Inflammatory macrophage treated with lipopolysaccharide for 4 hours (primary cell): ENCODE measurements at regions not wholly inside any gene's neighbourhood (a gene's known extent, or its start where the extent isn't known, plus 50 kb on each side); places are given as distances from the start of the nearest gene placed in this dataset.

Source experiments
- DNase-seq: peaks from one replicate; pipeline ENCODE4 v3.0.0-alpha.2; 2020

- DNase-seq, result no peak
These were observed 211.4 kb upstream of the PARD3B start for GRCh38 chr2:204333861-204334260.

DNA sequence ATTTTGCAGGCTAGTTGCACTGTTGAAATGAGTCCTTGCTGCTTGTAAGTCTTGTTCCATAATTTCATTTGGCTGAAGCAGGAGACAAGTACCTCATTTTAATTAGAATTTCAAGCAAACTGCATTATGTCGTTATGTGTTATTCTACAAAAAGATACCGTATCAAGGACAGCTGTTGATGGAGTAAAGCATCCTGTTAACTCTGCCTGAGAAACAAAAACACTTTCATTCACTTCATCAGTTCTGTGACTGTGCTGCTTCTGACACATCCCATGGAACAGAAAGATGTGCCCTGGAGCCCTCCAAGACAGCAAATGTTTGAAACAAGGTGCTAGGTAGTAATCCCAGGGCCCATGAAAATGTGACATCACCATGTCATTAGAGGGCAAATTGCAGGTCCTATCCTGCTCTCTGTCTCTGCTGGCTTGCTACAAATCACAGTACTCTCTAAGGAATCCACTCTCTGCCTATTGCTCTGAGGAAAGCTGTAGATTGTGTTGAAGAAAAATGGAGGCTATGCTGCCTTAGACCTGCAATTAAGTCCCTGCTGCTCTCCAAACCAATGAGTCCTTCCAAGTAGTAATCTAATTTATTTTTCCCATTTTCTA is 209.7 kb upstream of the PARD3B start:
- DNase-seq, result no peak

GRCh38 chr2:204336153-204336744 is 209.0 kb upstream of the PARD3B start:
- no peak for DNase-seq

DNA sequence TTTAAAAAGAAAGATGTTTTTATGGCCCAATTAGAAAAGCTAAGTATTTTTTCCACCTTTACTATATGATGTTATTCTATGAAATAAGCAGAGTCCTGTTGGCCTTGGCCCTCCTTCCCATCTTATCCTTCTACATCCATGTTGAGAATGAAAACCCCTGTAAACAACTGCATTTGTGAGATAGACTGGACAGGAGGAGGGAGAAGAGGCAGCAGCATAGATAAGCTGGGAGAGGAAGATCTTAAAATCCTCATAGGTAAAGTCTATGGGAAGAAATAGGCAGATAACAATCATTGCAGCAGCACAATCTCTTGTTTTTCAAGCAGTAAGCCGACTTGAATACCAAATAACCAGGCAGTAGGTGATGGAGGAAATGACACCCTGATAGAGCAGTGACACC is 207.6 kb upstream of the PARD3B start:
- DNase-seq, result no peak

- DNase-seq, result no peak
These were observed 206.0 kb upstream of the PARD3B start for GRCh38 chr2:204339212-204339715.

DNA sequence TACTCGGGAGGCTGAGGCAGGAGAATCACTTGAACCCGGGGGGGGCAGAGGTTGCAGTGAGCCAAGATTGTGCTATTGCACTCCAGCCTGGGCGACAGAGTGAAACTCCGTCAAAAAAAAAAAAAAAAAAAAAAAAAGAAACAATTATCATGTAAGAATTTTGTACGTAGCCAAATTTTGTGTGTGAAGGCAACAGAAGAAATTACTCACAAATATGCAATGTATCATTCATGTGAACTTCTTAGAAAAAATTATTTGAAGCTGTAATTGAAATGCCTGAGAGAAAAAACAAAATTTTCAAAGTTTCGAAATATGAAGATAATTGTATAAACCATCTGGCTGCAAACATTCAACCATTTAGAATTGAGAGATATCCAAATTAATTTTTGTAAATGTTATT is 204.8 kb upstream of the PARD3B start:
- DNase-seq, result no peak

GRCh38 chr2:204341887-204342276 is 203.4 kb upstream of the PARD3B start:
- DNase-seq, result no peak

- DNase-seq, result no peak
These were observed 201.6 kb upstream of the PARD3B start for GRCh38 chr2:204343685-204344084.

DNA sequence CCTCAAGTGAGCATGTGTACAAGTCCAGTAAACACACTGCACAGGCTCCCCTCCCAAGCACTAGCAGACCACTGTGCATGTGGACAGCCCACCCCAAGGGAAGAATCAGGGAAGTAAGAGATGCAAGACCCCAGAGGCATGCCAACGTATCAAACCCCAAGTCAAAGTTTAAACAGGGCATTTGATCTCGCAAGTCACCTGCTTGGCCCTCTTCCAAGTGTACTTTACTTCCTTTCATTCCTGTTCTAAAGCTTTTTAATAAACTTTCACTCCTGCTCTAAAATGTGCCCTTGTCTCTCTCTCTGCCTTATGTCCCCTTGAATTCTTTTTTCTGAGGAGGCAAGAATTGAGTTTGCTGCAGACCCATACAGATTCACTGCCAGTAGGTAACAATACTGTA is 201.2 kb upstream of the PARD3B start:
- no peak for DNase-seq

DNA sequence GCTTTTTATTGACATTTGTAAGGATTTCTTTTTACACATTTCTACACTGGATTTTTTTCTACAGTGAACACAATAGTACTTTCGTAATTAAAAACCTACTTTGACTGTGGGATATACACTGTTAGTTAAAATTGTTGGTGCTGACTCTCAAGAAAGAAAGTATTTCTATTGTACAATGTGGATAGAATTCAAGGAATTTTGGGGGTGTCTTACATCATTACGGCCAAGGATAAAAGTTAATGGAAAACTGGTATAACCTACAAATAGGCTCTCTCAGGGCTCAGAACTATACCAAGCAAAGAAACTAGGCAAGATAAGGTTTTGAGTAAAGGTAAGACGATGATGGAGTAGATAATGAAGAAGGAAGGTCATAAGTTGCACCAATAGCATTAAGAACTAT is 198.4 kb upstream of the PARD3B start:
- DNase-seq, result no peak

DNA sequence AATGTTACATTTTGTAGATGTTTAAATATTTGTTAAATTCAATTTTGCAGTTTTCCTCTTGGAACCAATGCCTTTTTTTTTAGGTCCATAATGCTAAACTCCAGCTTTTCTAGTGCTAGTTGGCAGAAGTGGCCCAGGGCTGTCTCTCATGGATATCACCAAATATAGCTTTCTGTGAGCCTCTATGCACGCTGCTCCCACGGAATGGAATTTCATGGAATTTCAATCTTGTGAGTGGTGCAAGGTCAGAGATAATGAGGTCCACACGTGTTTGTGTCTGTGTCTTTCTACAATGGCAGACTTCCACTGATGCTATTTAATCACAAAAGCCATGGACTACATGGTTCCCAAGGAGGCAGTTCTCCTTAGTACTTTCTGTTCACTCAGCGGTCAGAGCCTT is 191.5 kb upstream of the PARD3B start:
- no peak for DNase-seq

GRCh38 chr2:204354442-204354856 is 190.8 kb upstream of the PARD3B start:
- no peak for DNase-seq

DNA sequence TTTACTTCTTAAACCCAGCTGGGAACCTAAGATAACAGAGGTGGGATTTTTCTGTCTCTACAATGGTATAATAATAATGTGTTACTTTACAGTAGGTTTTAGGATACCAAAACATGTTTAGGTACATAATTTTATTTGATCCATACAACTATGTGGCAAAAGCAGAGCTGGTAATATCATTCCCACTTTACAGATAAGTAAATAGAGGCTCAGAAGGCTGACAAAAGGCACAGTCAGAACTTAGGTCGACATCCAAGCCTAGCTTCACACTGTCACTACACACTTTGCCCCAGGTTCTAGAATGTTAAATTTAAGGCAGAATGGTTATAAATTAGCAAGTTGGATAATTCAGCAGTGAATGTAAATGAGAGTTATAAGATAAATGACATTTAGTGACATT is 189.6 kb upstream of the PARD3B start:
- no peak for DNase-seq

GRCh38 chr2:204356151-204356641 is 189.1 kb upstream of the PARD3B start:
- DNase-seq, result no peak

- no peak for DNase-seq
These were observed 188.0 kb upstream of the PARD3B start for GRCh38 chr2:204357286-204357685.

DNA sequence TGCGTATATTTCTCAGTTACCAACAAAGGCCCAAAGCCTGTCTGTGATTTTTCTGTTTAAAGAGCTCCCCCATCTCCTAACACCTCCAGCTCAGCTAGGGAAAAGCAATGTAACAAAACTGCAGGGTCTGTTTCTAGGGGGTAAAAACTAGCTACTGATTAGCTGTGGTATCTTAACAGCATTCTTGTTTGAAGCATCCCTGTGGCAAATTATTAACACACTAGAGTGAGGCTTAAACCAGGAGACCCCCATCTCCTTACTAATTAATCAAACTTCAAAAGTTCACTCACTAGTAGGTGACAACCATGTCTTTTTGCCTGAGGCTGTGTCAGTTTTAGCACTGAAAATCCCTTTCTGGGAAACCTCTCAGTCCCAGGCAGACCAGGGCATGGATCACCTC is 186.2 kb upstream of the PARD3B start:
- DNase-seq, result no peak

DNA sequence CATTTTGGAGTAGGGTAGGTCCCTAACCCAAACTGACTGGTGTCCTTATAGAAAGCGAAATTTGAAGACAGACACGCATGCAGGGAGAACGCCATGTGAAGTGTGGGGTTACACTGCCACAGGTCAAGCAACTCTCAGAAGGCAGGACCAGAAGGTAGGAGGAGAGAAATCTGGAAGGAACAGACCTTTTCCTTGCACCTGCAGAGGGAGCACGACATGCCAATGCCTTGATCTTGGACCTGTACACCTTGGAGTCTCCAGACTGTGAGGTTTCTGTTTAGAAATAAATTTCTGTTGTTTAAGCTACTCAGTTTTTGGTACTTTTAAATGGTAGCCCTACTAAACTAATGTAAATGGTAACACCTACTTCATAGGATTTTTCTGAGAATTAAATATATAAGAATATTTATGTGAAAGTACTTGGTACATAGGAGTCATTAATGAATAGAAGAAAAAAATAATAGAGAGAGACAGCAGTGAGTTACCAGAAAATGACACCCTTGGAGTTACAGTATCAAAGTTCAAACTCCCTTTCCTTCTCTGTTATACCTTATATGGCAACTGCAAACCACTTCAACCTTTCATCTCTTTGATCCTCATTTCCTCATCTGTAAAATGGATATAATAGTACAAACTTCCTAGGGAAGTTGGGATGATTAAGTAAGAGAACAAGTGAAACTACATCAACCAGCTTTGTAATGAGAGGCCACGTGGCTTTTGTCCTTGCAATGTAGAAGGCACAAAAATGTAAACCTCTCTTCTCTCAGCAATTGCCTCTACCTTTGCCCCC is 184.9 kb upstream of the PARD3B start:
- peak; percentile 15 for DNase-seq

- DNase-seq, result no peak
These were observed 183.5 kb upstream of the PARD3B start for GRCh38 chr2:204361738-204362137.

DNA sequence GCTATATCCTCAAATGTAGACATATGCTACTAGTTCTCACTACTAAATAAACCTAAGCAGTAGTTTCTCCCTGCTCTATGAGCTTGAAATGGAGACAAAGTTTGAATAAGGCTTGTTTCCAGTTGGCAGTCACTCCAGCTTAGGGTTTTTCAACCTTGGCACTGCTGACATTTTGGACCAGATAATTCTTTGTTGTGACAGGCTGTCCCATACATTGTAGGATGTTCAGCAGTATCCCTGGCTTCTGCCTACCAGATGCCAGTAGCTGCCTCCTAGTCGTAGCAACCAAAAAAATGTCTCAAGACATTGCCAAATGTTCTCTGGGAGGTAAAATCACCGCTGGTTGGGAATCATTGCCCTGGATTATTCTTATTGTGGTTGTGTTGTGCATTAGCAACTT is 182.7 kb upstream of the PARD3B start:
- DNase-seq, result no peak

- no peak for DNase-seq
These were observed 181.8 kb upstream of the PARD3B start for GRCh38 chr2:204363513-204363912.

GRCh38 chr2:204364860-204365535 is 180.3 kb upstream of the PARD3B start:
- DNase-seq, result no peak

GRCh38 chr2:204365811-204366210 is 179.5 kb upstream of the PARD3B start:
- DNase-seq, result no peak

DNA sequence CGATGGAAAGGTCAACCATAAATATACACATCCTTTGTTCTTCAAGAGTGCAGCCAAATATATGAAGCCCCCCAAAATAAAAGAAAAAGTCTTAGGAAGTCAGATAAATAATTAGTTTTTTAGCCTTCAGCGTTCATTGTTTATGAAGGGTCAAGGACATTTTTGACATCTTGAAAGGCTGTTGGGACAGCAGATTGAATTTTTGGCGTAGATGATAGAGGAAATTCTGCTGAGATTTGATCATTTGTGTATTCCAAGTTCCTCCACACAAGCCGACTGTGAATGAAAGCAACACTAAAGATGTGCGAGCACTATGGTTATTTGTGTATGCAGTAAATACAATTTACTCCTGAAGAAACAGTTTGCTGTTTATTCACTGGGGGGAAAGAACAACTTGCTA is 177.8 kb upstream of the PARD3B start:
- DNase-seq, result no peak
